H1 (cell line): ENCODE measurements at regions not wholly inside any gene's neighbourhood (a gene's known extent, or its start where the extent isn't known, plus 50 kb on each side); places are given as distances from the start of the nearest gene placed in this dataset.

ENCODE experiments used
- CTCF ChIA-PET: fragments of 300-600 bp; sonication (Branson Sonifier 250); formaldehyde crosslinking; loops from one replicate; lab custom pipeline; 2021; ENCODE audit not compliant: partially characterized antibody; lab: Charles Lee
- POLR2A ChIA-PET: fragments of 300-600 bp; sonication (Branson Sonifier 250); formaldehyde crosslinking; loops from one replicate; lab custom pipeline; 2021; ENCODE audit warnings: inconsistent platforms; ENCODE audit not compliant: partially characterized antibody; lab: Charles Lee
- DNase-seq, 2 experiments: peaks; one replicate each; pipeline versions ENCODE4 v3.0.0 to v3.0.0-alpha.2; 2010 to 2022; ENCODE audit warnings: low spot score in 2 of 2, low read depth in 1 of 2, mixed read lengths in 1 of 2
- FAIRE-seq: peaks from 2 replicates; lab custom pipeline; 2011; peaks lifted over from hg19 to GRCh38; lab: Jason Lieb, UNC
- H2AFZ ChIP-seq: 2 replicates; pipeline ENCODE4 v1.8.1; 2012; ENCODE audit warnings: low read length, inconsistent platforms
- H2AK5ac ChIP-seq: 2 replicates; pipeline ENCODE4 v1.6.1; 2013; ENCODE audit warnings: low read depth, low read length
- H2BK120ac ChIP-seq: replicated peaks from 2 replicates; pipeline ENCODE3; 2013; ENCODE audit warnings: low read depth, low read length, inconsistent platforms
- H2BK12ac ChIP-seq: 2 replicates; pipeline ENCODE4 v1.6.1; 2013; ENCODE audit warnings: low read depth, low read length
- H2BK15ac ChIP-seq: 2 replicates; pipeline ENCODE4 v1.6.1; 2013; ENCODE audit warnings: low read length
- H2BK20ac ChIP-seq: 2 replicates; pipeline ENCODE4 v1.6.1; 2013; ENCODE audit warnings: low read length
- H2BK5ac ChIP-seq: 2 replicates; pipeline ENCODE4 v1.6.1; 2013; ENCODE audit warnings: low read depth, low read length
- H3K14ac ChIP-seq: 2 replicates; pipeline ENCODE4 v1.6.1; 2013; ENCODE audit warnings: inconsistent platforms; ENCODE audit not compliant: insufficient read length
- H3K18ac ChIP-seq: 2 replicates; pipeline ENCODE4 v1.6.1; 2013; ENCODE audit warnings: low read length; ENCODE audit errors: extremely low read depth
- H3K23ac ChIP-seq: 2 replicates; pipeline ENCODE4 v1.6.1; 2013; ENCODE audit warnings: inconsistent platforms; ENCODE audit not compliant: insufficient read length
- H3K23me2 ChIP-seq: 2 replicates; pipeline ENCODE4 v1.6.1; 2013; ENCODE audit warnings: low read depth, low read length
- H3K27ac ChIP-seq: 2 replicates; pipeline ENCODE4 v1.6.1; 2011; ENCODE audit warnings: low read depth, low read length, inconsistent platforms
- H3K27me3 ChIP-seq, 4 experiments: replicated peaks in 1 of 4; 1 replicate in 1 of 4; 2 replicates in 3 of 4; pipeline versions ENCODE4 v1.6.1 to v1.8.1; 2011 to 2013; ENCODE audit warnings: low read length in 3 of 4, mild to moderate bottlenecking in 3 of 4, inconsistent platforms in 2 of 4, mixed read lengths in 2 of 4, moderate library complexity in 1 of 4; ENCODE audit not compliant: control insufficient read depth in 3 of 4, insufficient read depth in 3 of 4; ENCODE audit errors: extremely low read depth in 1 of 4
- H3K36me3 ChIP-seq, 4 experiments: 2 replicates each; pipeline versions ENCODE4 v1.6.1 to v1.8.1; 2011 to 2013; ENCODE audit warnings: mild to moderate bottlenecking in 4 of 4, low read length in 3 of 4, moderate library complexity in 2 of 4, control low read depth in 1 of 4, inconsistent platforms in 1 of 4; ENCODE audit not compliant: insufficient read depth in 4 of 4, control insufficient read depth in 2 of 4
- H3K4ac ChIP-seq: replicated peaks from 2 replicates; pipeline ENCODE3; 2013; ENCODE audit warnings: low read length, low read depth, mixed read lengths, inconsistent platforms; ENCODE audit not compliant: insufficient read length
- H3K4me1 ChIP-seq, 4 experiments: replicated peaks in 1 of 4; 1 replicate in 1 of 4; 2 replicates in 3 of 4; pipeline versions ENCODE4 v1.6.1 to v1.8.1; 2011 to 2013; ENCODE audit warnings: low read length in 3 of 4, inconsistent platforms in 2 of 4, mixed read lengths in 1 of 4; ENCODE audit not compliant: insufficient read depth in 4 of 4, control insufficient read depth in 3 of 4
- H3K4me2 ChIP-seq, 2 experiments: 2 replicates each; pipeline versions ENCODE4 v1.6.1 to v1.8.1; 2011 to 2013; ENCODE audit warnings: low read depth in 2 of 2, low read length in 2 of 2, control low read depth in 1 of 2, inconsistent platforms in 1 of 2, mild to moderate bottlenecking in 1 of 2; ENCODE audit not compliant: insufficient read depth in 1 of 2
- H3K4me3 ChIP-seq, 4 experiments: fragments of 200-600, 300-600 bp in 1 of 4; sonication (generic), shearing (Covaris generic), sonication (Bioruptor Twin) in 1 of 4; 2 replicates each; pipeline versions ENCODE4 v1.5.1 to v1.8.1; 2011 to 2016; ENCODE audit warnings: low read length in 4 of 4, low read depth in 3 of 4, control low read depth in 2 of 4, inconsistent platforms in 2 of 4, mild to moderate bottlenecking in 2 of 4, mixed read lengths in 1 of 4, moderate library complexity in 1 of 4; ENCODE audit not compliant: insufficient read depth in 2 of 4; ENCODE audit errors: extremely low read depth in 1 of 4
- H3K56ac ChIP-seq: replicated peaks from 2 replicates; pipeline ENCODE3; 2013; ENCODE audit warnings: low read depth, mild to moderate bottlenecking, mixed read lengths, low read length, inconsistent platforms; ENCODE audit not compliant: insufficient read length
- H3K79me1 ChIP-seq: 2 replicates; pipeline ENCODE4 v1.6.1; 2013; ENCODE audit warnings: low read depth, low read length, control low read depth
- H3K79me2 ChIP-seq, 2 experiments: 2 replicates each; pipeline versions ENCODE4 v1.6.1 to v1.8.1; 2012 to 2013; ENCODE audit warnings: low read length in 2 of 2, mild to moderate bottlenecking in 2 of 2, inconsistent platforms in 1 of 2; ENCODE audit not compliant: insufficient read depth in 2 of 2, control insufficient read depth in 1 of 2
- H3K9ac ChIP-seq, 4 experiments: replicated peaks in 1 of 4; 1 replicate in 1 of 4; 2 replicates in 3 of 4; pipeline versions ENCODE4 v1.6.1 to v1.8.1; 2011 to 2013; ENCODE audit warnings: low read depth in 3 of 4, low read length in 3 of 4, control low read depth in 2 of 4, mild to moderate bottlenecking in 2 of 4, moderate library complexity in 2 of 4, inconsistent platforms in 1 of 4; ENCODE audit errors: extremely low read depth in 1 of 4
- H3K9me3 ChIP-seq, 2 experiments: 2 replicates each; pipeline versions ENCODE4 v1.6.1 to v1.8.1; 2012 to 2013; ENCODE audit warnings: mild to moderate bottlenecking in 2 of 2, moderate library complexity in 2 of 2, control low read depth in 1 of 2, inconsistent platforms in 1 of 2, low read depth in 1 of 2, low read length in 1 of 2, mixed read lengths in 1 of 2; ENCODE audit not compliant: insufficient read depth in 2 of 2
- H4K20me1 ChIP-seq, 2 experiments: replicated peaks in 1 of 2; 2 replicates each; pipeline versions ENCODE3 to v1.8.1; 2011 to 2013; ENCODE audit warnings: inconsistent platforms in 2 of 2, low read length in 2 of 2, mild to moderate bottlenecking in 1 of 2; ENCODE audit not compliant: insufficient read depth in 2 of 2, control insufficient read depth in 1 of 2
- H4K5ac ChIP-seq: 2 replicates; pipeline ENCODE4 v1.6.1; 2013; ENCODE audit warnings: low read length, low read depth, mixed read lengths, inconsistent platforms; ENCODE audit not compliant: insufficient read length
- H4K8ac ChIP-seq: 2 replicates; pipeline ENCODE4 v1.8.0; 2013; ENCODE audit warnings: mild to moderate bottlenecking, moderate library complexity, low read length, inconsistent platforms; ENCODE audit not compliant: insufficient read depth; ENCODE audit errors: extremely low read depth
- H4K91ac ChIP-seq: replicated peaks from 2 replicates; pipeline ENCODE3; 2013; ENCODE audit warnings: low read length, mixed read lengths, inconsistent platforms; ENCODE audit not compliant: insufficient read length
- BACH1 ChIP-seq: IDR thresholded peaks from 2 replicates; pipeline ENCODE4 v1.6.1; 2012; ENCODE audit warnings: low read length, improper control_type of control experiment
- BRCA1 ChIP-seq: IDR thresholded peaks from 2 replicates; pipeline ENCODE4 v1.6.1; 2012; ENCODE audit warnings: low read depth, low read length, improper control_type of control experiment
- CHD1 ChIP-seq: IDR thresholded peaks from 2 replicates; pipeline ENCODE4 v1.6.1; 2012; ENCODE audit warnings: low read depth, low read length, improper control_type of control experiment
- CHD2 ChIP-seq: IDR thresholded peaks from 2 replicates; pipeline ENCODE4 v1.6.1; 2012; ENCODE audit warnings: low read length, improper control_type of control experiment
- EZH2 ChIP-seq: fragments of 200-600 bp; sonication (generic); IDR thresholded peaks from 2 replicates; pipeline ENCODE4 v1.7.1; 2012; ENCODE audit warnings: low read depth, mild to moderate bottlenecking, moderate library complexity, low read length, inconsistent platforms; ENCODE audit not compliant: severe bottlenecking
- NANOG ChIP-seq: IDR thresholded peaks from 2 replicates; pipeline ENCODE4 v1.6.1; 2011; ENCODE audit warnings: low read length, low read depth, mild to moderate bottlenecking, inconsistent platforms; ENCODE audit not compliant: insufficient read depth, poor library complexity, severe bottlenecking
- RXRA ChIP-seq: IDR thresholded peaks from 2 replicates; pipeline ENCODE4 v1.6.1; 2011; ENCODE audit warnings: low read depth, mild to moderate bottlenecking, low read length, moderate library complexity; ENCODE audit not compliant: insufficient read depth
- WGBS, 2 experiments: shearing (Covaris generic) in 1 of 2; methylation state at CpG; one replicate each; pipeline versions ENCODE4 v1.1.6 to v1.1.7; 2013 to 2015; ENCODE audit warnings: low lambda C conversion rate in 2 of 2, mixed read lengths in 2 of 2, inconsistent platforms in 1 of 2, low coverage in 1 of 2, missing lambda C conversion rate in 1 of 2; ENCODE audit not compliant: insufficient replicate concordance in 2 of 2, insufficient coverage in 1 of 2, insufficient read length in 1 of 2; ENCODE audit errors: extremely low coverage in 1 of 2, missing lambda C conversion rate in 1 of 2; 5-methylcytosine and 5-hydroxymethylcytosine counted together

GRCh38 chr11:103566116-103566515 lies 456.9 kb downstream of the DYNC2H1 start:
- CTCF ChIA-PET, result interaction anchor here (2.4 kb wide), 1 partner anchor 28 kb away, joined by 9 read pairs; no protein-coding TSS in a partner anchor
- Histone ChIP-seq H3K56ac (no peak overlapping the region), H3K23ac (no peak overlapping the region), H2BK5ac (no peak overlapping the region), H3K4me3 (no peak overlapping the region), H4K5ac (no peak overlapping the region), H3K4me2 (no peak overlapping the region), H3K4me1 (no peaks in the 10 kb centered on the region), H3K27ac (no peak overlapping the region), H4K8ac (no peak overlapping the region), H3K18ac (no peak overlapping the region), H2AFZ (no peak overlapping the region), H2BK15ac (no peak overlapping the region), H4K91ac (no peak overlapping the region), H3K9me3 (no peaks in the 10 kb centered on the region), H2BK120ac (no peak overlapping the region), H3K79me1 (no peaks in the 10 kb centered on the region), H3K36me3 (no peaks in the 10 kb centered on the region), H2BK12ac (no peak overlapping the region)
- 74% methylated on average over 4 of the region's 4 CpGs; no CpG with 5 or more reads in 1 of the 2 experiments for WGBS, 2 experiments
- no peak for FAIRE-seq
- TF ChIP-seq NANOG (no peak), CHD1 (no peak), CHD2 (no peak), EZH2 (no peak), RXRA (no peak), BRCA1 (no peak), BACH1 (no peak)
- TF ChIP-seq, all 59 proteins: peak for 0
- no peaks in the 10 kb centered on the region for H3K79me2 ChIP-seq
- H2BK20ac ChIP-seq, result no peak overlapping the region
- H3K14ac ChIP-seq, result no peak overlapping the region
- no peak for DNase-seq
- no peak overlapping the region for H3K9ac ChIP-seq
- no peak overlapping the region for H2AK5ac ChIP-seq
- no peaks in the 10 kb centered on the region for H4K20me1 ChIP-seq
- no peak overlapping the region for H3K4ac ChIP-seq
- POLR2A ChIA-PET, result no interaction called here
- no peaks in the 10 kb centered on the region for H3K27me3 ChIP-seq
- H3K23me2 ChIP-seq, result no peaks in the 10 kb centered on the region
